SH-SY5Y (cell line): ENCODE measurements at regions not wholly inside any gene's neighbourhood (a gene's known extent, or its start where the extent isn't known, plus 50 kb on each side); places are given as distances from the start of the nearest gene placed in this dataset.

Experiments
- GATA2 ChIP-seq: IDR thresholded peaks from 2 replicates; pipeline ENCODE4 v1.6.1; 2011; ENCODE audit warnings: mild to moderate bottlenecking, low read depth, low read length
- GATA3 ChIP-seq: IDR thresholded peaks from 2 replicates; pipeline ENCODE4 v1.6.1; 2011; ENCODE audit warnings: low read depth, mild to moderate bottlenecking, low read length, moderate library complexity

DNA sequence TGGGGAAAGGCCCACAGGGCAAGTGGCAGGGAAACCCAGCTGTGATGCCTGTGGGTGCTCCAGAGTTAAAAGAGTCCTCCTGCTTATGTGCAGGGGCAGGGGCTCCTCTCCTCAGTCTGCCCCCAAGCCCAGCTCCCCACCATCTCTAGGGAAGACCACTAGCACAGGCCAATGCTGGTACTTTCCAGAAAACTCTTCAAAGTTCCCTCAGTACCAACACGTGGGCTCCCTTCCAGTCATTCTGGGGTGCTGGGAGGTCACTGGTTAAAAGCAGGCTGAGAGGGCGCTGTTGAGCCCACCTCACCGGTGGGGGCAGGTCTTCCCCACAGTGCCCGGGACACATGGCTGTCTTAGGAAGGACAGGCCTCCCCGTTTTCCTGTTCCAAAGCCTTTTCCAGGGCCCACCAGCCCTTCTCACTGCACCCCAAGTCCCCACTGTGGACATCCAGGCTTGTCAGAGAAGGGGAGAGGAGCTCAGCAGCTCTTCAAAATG lies 154.6 kb downstream of the TRIM29 start:
- TF ChIP-seq GATA2: no peak
- TF ChIP-seq GATA3: no peak
